ENCODE measurements at regions not wholly inside any gene's neighbourhood (a gene's known extent, or its start where the extent isn't known, plus 50 kb on each side); places are given as distances from the start of the nearest gene placed in this dataset.

DNA sequence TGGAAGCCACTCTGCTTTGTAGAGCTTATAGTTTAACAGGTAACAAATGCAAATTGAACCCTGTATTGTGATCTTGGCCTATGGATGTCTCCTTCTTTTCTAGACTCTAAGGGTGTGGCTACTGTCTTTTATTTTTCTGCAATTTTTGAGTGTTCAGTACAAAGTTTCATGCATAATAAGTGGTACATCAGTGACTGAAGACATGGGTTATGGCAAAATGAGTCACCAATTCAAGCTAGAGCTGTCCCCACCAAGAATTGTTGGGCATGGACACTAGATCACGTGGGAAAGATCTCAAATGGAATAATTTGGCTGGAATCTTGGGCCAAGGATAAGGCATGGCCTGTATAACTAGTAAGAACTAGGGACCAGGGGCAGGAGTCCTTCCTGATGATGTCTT, 228.4 kb upstream of the N4BP1 start:
- no peak for TF ChIP-seq POLR2A (IDR thresholded peaks at IDR 0.05; ENCODE audit: low read depth, low read length)
- no peak for TF ChIP-seq TAF1 (IDR thresholded peaks at IDR 0.05; ENCODE audit: borderline replicate concordance, low read depth, low read length)
- no peak for TF ChIP-seq POLR2AphosphoS5 (IDR thresholded peaks at IDR 0.05; ENCODE audit: low read depth, low read length)
- no peak for FAIRE-seq
- no peak for DNase-seq (ENCODE audit: insufficient read length)

DNA sequence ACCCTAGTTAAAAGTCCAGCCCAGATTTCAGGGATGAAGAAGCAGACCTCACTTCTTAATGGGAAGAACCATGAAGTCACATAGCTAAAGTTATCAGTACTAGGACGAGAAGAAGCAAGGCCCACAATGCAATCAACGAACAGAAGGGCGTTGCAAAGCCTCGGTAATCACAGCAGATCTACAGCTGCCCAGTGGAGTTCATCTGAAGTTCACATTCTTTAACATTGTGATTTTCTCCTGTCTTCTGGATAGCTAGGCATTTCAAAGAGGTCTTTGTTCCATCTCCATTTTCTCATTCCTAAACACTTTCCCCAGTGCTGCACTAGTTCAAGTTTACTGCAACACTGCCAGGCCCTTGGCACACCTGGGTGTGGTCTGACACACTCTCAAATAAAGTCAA, 226.7 kb upstream of the N4BP1 start:
- FAIRE-seq: no peak
- TF ChIP-seq POLR2A (IDR thresholded peaks at IDR 0.05; ENCODE audit: low read depth, low read length): no peak
- TF ChIP-seq POLR2AphosphoS5 (IDR thresholded peaks at IDR 0.05; ENCODE audit: low read depth, low read length): no peak
- TF ChIP-seq TAF1 (IDR thresholded peaks at IDR 0.05; ENCODE audit: borderline replicate concordance, low read depth, low read length): no peak
- no peak for DNase-seq (ENCODE audit: insufficient read length)

DNA sequence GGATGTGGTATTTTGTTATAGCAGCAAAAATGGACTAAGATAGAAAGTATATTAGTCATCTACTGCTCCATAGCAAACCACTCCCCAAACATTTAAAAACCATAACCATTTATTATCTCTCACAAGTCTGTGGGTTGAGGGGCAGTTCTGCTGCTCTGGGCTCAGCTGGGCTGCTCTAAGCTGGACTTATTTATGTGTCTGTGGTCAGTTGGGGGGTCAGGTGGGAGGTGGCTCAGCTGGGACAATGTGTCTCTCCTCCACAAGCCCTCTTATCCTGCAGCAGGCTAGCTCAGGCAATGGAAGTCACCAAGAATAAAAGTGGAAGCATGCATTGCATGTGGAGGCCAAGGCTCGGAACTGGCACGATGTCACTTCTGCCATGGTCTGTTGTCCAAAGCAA, 226.1 kb upstream of the N4BP1 start:
- FAIRE-seq: no peak
- TF ChIP-seq POLR2A (IDR thresholded peaks at IDR 0.05; ENCODE audit: low read depth, low read length) (no peak), POLR2AphosphoS5 (IDR thresholded peaks at IDR 0.05; ENCODE audit: low read depth, low read length) (no peak), TAF1 (IDR thresholded peaks at IDR 0.05; ENCODE audit: borderline replicate concordance, low read depth, low read length) (no peak)
- DNase-seq (ENCODE audit: insufficient read length): no peak

- DNase-seq (ENCODE audit: insufficient read length) (no peak), FAIRE-seq (no peak)
- no peak for TF ChIP-seq POLR2A (IDR thresholded peaks at IDR 0.05; ENCODE audit: low read depth, low read length)
- no peak for TF ChIP-seq TAF1 (IDR thresholded peaks at IDR 0.05; ENCODE audit: borderline replicate concordance, low read depth, low read length)
- TF ChIP-seq POLR2AphosphoS5 (IDR thresholded peaks at IDR 0.05; ENCODE audit: low read depth, low read length): no peak
Observed at GRCh38 chr16:48834576-48834975, 224.6 kb upstream of the N4BP1 start.

- FAIRE-seq (no peak), DNase-seq (ENCODE audit: insufficient read length) (no peak)
- no peak for TF ChIP-seq POLR2A (IDR thresholded peaks at IDR 0.05; ENCODE audit: low read depth, low read length)
- TF ChIP-seq TAF1 (IDR thresholded peaks at IDR 0.05; ENCODE audit: borderline replicate concordance, low read depth, low read length): no peak
- TF ChIP-seq POLR2AphosphoS5 (IDR thresholded peaks at IDR 0.05; ENCODE audit: low read depth, low read length): no peak
Observed at GRCh38 chr16:48833461-48833860, 223.5 kb upstream of the N4BP1 start.

DNA sequence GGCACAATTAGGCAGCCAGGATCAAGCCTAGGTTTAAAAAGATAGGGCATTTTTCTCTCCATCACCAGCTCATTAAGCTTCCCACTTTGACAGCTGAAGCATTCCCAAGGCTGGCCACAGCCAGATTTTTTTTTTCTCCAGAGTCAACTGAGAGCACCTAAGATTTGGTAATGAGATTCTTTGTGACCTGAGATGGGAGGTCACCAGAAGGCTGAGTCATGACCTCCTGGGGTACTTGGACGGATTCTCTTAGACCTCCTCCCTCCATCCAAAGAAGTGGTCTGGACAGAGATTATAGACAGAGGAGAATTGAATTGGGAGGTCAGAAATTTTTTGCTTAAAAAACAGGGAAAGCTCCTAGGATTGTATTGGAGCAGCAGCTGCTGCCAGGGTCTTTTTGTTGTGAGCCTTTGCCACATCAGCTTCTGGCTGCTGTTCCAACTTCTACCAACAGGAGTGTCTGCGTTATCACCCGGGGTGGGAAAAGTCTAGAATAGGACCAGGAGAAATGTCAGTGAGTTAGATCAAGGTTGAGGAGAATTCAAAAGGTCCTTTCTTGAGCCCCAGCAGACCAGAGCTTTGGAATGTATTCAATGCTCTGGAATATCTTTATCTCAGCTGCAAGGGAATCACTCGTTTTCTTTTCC, 221.2 kb upstream of the N4BP1 start:
- DNase-seq (ENCODE audit: insufficient read length): no peak
- no peak for TF ChIP-seq POLR2A (IDR thresholded peaks at IDR 0.05; ENCODE audit: low read depth, low read length)
- TF ChIP-seq POLR2AphosphoS5 (IDR thresholded peaks at IDR 0.05; ENCODE audit: low read depth, low read length): no peak
- no peak for TF ChIP-seq TAF1 (IDR thresholded peaks at IDR 0.05; ENCODE audit: borderline replicate concordance, low read depth, low read length)
- FAIRE-seq: no peak

DNA sequence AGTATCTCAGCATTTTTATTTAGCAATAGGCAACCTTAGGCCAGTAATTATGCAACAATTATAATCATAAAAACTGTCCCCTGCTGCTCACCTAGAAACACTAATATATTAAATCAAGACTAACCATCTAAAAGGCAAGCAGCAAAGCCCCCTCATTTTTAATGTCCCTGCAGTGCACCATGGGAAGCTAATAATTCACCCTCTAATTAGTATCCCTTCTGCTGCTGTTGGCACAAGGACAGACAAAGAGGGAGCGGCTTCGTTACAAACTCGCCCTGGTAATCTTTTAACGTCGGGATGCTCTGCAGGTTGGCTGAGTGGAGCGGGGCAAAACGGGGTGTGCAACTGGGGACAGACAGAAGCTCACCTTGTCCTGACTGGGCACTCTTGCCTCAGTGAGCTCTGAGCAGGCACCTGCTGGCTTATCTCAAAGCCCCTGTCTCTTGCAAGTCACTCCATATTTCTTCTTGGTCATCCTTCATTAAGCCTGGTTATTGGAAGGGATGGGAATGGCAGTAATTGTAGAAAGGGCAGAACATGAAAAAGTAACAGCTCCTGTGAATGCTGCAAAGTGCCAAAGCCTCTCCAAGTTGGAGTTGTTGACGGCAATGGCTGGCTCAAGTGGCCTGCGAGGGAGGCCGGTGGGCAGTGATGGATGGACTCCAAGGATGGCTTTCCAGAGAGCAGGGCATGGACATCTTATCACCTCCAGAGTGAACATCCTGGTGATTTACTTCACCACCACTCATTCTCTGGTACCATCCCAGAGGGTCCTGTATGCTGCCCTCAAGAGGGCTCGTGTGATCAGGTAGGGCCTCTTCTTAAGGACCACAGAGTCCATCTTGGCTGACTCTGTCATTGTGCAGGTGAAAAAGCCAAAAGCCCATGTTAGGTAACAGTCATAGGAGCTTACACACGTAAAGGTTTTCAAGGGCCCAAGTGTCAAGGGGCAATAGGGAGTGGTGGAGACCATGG, 219.6 kb upstream of the N4BP1 start:
- no peak for FAIRE-seq
- DNase-seq (ENCODE audit: insufficient read length): no peak
- TF ChIP-seq POLR2A (IDR thresholded peaks at IDR 0.05; ENCODE audit: low read depth, low read length): no peak
- no peak for TF ChIP-seq POLR2AphosphoS5 (IDR thresholded peaks at IDR 0.05; ENCODE audit: low read depth, low read length)
- no peak for TF ChIP-seq TAF1 (IDR thresholded peaks at IDR 0.05; ENCODE audit: borderline replicate concordance, low read depth, low read length)

DNA sequence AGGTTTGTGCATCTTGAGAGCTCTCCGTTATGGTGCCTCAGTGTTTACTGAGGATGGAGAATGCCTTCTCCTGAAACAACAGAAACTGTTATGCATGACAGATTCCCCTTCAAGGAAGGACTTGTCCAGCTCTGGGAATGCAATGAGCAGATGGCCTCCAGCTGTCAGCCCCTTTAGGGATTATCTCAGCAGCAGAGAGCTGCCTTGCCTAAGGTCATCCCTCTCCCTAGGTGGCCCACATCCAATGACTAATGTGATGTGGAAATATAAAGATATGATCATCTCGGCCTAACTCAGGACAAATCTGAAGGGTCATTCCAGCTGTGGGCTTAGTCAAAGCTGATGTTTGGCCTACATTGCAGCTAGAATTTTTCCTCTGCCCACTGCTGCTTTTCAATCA, 214.3 kb upstream of the N4BP1 start:
- FAIRE-seq (no peak), DNase-seq (ENCODE audit: insufficient read length) (no peak)
- no peak for TF ChIP-seq TAF1 (IDR thresholded peaks at IDR 0.05; ENCODE audit: borderline replicate concordance, low read depth, low read length)
- no peak for TF ChIP-seq POLR2A (IDR thresholded peaks at IDR 0.05; ENCODE audit: low read depth, low read length)
- TF ChIP-seq POLR2AphosphoS5 (IDR thresholded peaks at IDR 0.05; ENCODE audit: low read depth, low read length): no peak

DNA sequence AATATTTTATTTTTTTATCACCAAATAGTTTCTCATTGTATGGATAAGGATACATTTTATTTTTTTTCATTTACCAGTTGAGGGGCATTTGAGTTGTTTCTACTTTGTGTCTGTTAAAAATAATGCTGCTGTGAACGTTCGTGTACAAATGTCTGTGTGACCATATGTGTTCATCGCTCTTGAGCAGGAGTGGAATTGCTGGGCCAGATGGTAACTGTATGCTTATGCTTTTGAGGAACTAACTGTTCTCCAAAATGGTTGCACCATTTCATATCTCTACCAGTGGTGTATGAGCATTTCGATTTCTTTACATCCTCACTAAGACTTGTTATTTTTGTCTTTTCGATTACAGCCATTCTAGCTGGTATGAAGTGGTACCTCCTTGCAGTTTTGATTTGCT, 212.5 kb upstream of the N4BP1 start:
- no peak for FAIRE-seq
- TF ChIP-seq POLR2AphosphoS5 (IDR thresholded peaks at IDR 0.05; ENCODE audit: low read depth, low read length): no peak
- no peak for TF ChIP-seq TAF1 (IDR thresholded peaks at IDR 0.05; ENCODE audit: borderline replicate concordance, low read depth, low read length)
- no peak for TF ChIP-seq POLR2A (IDR thresholded peaks at IDR 0.05; ENCODE audit: low read depth, low read length)
- DNase-seq (ENCODE audit: insufficient read length): no peak

DNA sequence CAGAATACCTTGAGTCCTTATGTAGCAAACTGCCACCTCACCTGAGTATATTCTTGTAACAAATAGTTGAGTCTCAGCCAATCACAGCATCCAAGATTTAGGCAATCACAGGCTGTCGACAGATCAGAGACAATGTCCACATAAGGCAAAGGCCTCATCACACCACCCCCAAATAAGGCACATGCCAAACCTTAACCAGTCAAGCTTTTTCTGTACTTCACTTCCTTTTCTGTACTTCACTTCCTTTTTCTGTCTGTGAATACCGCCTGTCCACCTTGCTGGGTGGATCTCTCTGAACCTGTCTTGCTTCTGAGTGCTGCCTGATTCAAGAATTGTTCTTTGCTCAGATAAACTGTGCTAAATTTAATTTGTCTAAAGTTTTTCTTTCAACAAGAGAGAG, 210.4 kb upstream of the N4BP1 start:
- FAIRE-seq: no peak
- no peak for TF ChIP-seq POLR2AphosphoS5 (IDR thresholded peaks at IDR 0.05; ENCODE audit: low read depth, low read length)
- no peak for DNase-seq (ENCODE audit: insufficient read length)

GRCh38 chr16:48818257-48818656, 208.3 kb upstream of the N4BP1 start:
- DNase-seq (ENCODE audit: insufficient read length): no peak
- no peak for FAIRE-seq
- TF ChIP-seq TAF1 (IDR thresholded peaks at IDR 0.05; ENCODE audit: borderline replicate concordance, low read depth, low read length) (no peak), POLR2AphosphoS5 (IDR thresholded peaks at IDR 0.05; ENCODE audit: low read depth, low read length) (no peak), POLR2A (IDR thresholded peaks at IDR 0.05; ENCODE audit: low read depth, low read length) (no peak)

DNA sequence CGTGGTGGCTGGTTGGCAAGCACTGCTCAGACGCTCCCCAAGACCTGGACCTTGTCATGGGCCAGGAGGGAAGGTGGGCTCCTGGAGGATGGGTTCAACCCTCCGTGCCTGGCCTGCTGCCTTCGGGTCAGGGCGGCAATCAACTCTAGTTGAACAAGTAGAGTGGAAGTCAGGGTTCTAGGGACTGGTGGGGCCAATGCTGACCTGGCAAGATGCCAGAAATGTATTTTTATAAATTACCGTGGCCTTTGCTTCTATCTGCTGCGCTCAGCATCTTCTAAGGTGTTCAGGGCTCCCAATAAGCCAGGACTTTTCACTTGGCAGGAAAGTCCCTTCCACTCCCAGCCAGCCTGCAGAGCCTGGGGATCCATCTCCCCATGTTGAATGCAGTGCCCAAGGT, 207.1 kb upstream of the N4BP1 start:
- FAIRE-seq (no peak), DNase-seq (ENCODE audit: insufficient read length) (no peak)
- TF ChIP-seq TAF1 (IDR thresholded peaks at IDR 0.05; ENCODE audit: borderline replicate concordance, low read depth, low read length): no peak
- TF ChIP-seq POLR2A (IDR thresholded peaks at IDR 0.05; ENCODE audit: low read depth, low read length): no peak
- no peak for TF ChIP-seq POLR2AphosphoS5 (IDR thresholded peaks at IDR 0.05; ENCODE audit: low read depth, low read length)

Measured in GM12892 (cell line).